ENCODE measurements at regions not wholly inside any gene's neighbourhood (a gene's known extent, or its start where the extent isn't known, plus 50 kb on each side); places are given as distances from the start of the nearest gene placed in this dataset.

GRCh38 chr6:163984124-163984936 is 569.8 kb downstream of the QKI start:
- TF ChIP-seq, protein P1, sequence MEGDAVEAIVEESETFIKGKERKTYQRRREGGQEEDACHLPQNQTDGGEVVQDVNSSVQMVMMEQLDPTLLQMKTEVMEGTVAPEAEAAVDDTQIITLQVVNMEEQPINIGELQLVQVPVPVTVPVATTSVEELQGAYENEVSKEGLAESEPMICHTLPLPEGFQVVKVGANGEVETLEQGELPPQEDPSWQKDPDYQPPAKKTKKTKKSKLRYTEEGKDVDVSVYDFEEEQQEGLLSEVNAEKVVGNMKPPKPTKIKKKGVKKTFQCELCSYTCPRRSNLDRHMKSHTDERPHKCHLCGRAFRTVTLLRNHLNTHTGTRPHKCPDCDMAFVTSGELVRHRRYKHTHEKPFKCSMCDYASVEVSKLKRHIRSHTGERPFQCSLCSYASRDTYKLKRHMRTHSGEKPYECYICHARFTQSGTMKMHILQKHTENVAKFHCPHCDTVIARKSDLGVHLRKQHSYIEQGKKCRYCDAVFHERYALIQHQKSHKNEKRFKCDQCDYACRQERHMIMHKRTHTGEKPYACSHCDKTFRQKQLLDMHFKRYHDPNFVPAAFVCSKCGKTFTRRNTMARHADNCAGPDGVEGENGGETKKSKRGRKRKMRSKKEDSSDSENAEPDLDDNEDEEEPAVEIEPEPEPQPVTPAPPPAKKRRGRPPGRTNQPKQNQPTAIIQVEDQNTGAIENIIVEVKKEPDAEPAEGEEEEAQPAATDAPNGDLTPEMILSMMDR (conservative IDR thresholded peaks at IDR 0.05; ENCODE audit: low read length), result no peak
- no peak for TF ChIP-seq EZH2phosphoT487 (IDR thresholded peaks at IDR 0.05; ENCODE audit: borderline replicate concordance)
